Neutrophil (primary cell): ENCODE measurements at regions not wholly inside any gene's neighbourhood (a gene's known extent, or its start where the extent isn't known, plus 50 kb on each side); places are given as distances from the start of the nearest gene placed in this dataset.

ENCODE experiments used
- H3K27ac ChIP-seq: fragments of 200-600 bp; sonication (generic); 2 replicates; pipeline ENCODE4 v1.5.1; 2016; ENCODE audit warnings: mild to moderate bottlenecking, moderate library complexity
- H3K27me3 ChIP-seq: fragments of 200-600 bp; sonication (generic); 2 replicates; pipeline ENCODE4 v1.6.0; 2016; ENCODE audit warnings: mild to moderate bottlenecking
- H3K36me3 ChIP-seq: fragments of 200-600 bp; sonication (generic); 2 replicates; pipeline ENCODE4 v1.5.1; 2017
- H3K4me1 ChIP-seq, 2 experiments: fragments of 200-600 bp in 1 of 2; sonication (generic) in 1 of 2; 1 replicate in 1 of 2; 2 replicates in 1 of 2; pipeline versions ENCODE4 v1.5.1 to v1.6.1; 2013 to 2016; ENCODE audit warnings: low read depth in 1 of 2, low read length in 1 of 2, mild to moderate bottlenecking in 1 of 2, moderate library complexity in 1 of 2; ENCODE audit not compliant: control insufficient read depth in 1 of 2, insufficient read depth in 1 of 2
- H3K4me3 ChIP-seq, 2 experiments: fragments of 200-600 bp in 1 of 2; sonication (generic) in 1 of 2; 1 replicate in 1 of 2; 2 replicates in 1 of 2; pipeline ENCODE4 v1.5.1; 2013 to 2016; ENCODE audit warnings: low read depth in 1 of 2, low read length in 1 of 2, mild to moderate bottlenecking in 1 of 2, moderate library complexity in 1 of 2
- H3K9me3 ChIP-seq: fragments of 200-600 bp; sonication (generic); 2 replicates; pipeline ENCODE4 v1.5.1; 2016
- TF ChIP-seq, protein P1 (sequence below): fragments of 200-600 bp; sonication (generic); IDR thresholded peaks from 2 replicates; pipeline ENCODE4 v1.5.1; 2016; ENCODE audit warnings: antibody characterized with exemption

DNA sequence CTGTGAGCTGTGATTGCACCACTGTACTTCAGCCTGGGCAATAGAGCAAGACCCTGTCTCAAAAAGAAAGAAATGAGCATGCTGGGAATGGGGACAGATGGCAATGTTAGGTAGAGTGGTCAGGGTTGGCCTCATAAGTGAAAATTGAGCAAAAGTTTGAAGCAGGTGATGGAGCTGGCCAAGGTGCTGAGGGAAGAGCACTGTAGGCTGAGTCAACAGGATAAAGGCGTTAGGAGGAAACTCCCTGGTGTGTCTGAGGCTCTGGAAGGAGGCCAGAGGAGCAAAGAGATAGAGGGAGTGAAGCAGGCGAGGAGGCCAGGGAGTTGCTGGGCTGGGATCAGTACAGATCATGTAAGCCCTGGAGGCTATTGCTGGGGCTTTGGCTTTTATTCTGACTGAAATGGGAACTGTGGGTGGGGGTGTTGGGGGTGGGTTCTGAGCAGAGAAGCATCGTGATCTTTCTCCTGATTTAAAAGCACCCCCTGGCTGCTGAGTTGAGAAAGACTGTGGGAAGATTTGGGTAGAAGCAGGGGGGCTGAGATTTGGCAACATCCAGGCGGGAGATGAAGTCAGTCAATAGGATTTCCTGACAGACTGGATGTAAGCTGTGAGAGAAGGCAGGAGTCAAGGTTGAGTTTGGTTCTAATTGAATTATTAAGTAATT is 52.5 kb upstream of the VKORC1L1 start:
- Histone ChIP-seq H3K4me1 (no peaks in the 10 kb centered on the region), H3K36me3 (no peaks in the 10 kb centered on the region), H3K27ac (no peak overlapping the region), H3K27me3 (no peaks in the 10 kb centered on the region), H3K9me3 (no peaks in the 10 kb centered on the region), H3K4me3 (no peak overlapping the region)
- TF ChIP-seq, protein P1, sequence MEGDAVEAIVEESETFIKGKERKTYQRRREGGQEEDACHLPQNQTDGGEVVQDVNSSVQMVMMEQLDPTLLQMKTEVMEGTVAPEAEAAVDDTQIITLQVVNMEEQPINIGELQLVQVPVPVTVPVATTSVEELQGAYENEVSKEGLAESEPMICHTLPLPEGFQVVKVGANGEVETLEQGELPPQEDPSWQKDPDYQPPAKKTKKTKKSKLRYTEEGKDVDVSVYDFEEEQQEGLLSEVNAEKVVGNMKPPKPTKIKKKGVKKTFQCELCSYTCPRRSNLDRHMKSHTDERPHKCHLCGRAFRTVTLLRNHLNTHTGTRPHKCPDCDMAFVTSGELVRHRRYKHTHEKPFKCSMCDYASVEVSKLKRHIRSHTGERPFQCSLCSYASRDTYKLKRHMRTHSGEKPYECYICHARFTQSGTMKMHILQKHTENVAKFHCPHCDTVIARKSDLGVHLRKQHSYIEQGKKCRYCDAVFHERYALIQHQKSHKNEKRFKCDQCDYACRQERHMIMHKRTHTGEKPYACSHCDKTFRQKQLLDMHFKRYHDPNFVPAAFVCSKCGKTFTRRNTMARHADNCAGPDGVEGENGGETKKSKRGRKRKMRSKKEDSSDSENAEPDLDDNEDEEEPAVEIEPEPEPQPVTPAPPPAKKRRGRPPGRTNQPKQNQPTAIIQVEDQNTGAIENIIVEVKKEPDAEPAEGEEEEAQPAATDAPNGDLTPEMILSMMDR: no peak
